ENCODE measurements at regions not wholly inside any gene's neighbourhood (a gene's known extent, or its start where the extent isn't known, plus 50 kb on each side); places are given as distances from the start of the nearest gene placed in this dataset.

- Histone ChIP-seq H3K9ac (ENCODE audit: low read length) (peak overlapping the region; percentile 41), H3K4me2 (ENCODE audit: low read length) (peak overlapping the region; percentile 59), H3K36me3 (ENCODE audit: insufficient read depth, low read length) (no peaks in the 10 kb centered on the region), H3K9me2 (ENCODE audit: low read depth, low read length) (no peaks in the 10 kb centered on the region), H3F3A (ENCODE audit: insufficient read depth, low read length) (no peaks in the 10 kb centered on the region), H3K79me2 (ENCODE audit: insufficient read depth, low read length) (no peaks in the 10 kb centered on the region), H4K20me1 (ENCODE audit: insufficient read depth, low read length) (no peaks in the 10 kb centered on the region), H3K4me1 (ENCODE audit: insufficient read depth, low read length, severe bottlenecking) (peaks cover 61% of the 10 kb centered on the region), H3K27ac (ENCODE audit: low read depth, low read length, poor library complexity, severe bottlenecking) (peak overlapping the region; percentile 88), H3K27me3 (ENCODE audit: insufficient read depth, low read length) (no peaks in the 10 kb centered on the region), H2AFZ (ENCODE audit: low read length) (peak overlapping the region; percentile 53), H3K9me3 (ENCODE audit: low read length) (no peaks in the 10 kb centered on the region), H3K4me3 (ENCODE audit: low read depth, low read length, poor library complexity, severe bottlenecking) (peak overlapping the region; percentile 38)
- TF ChIP-seq, protein P1, sequence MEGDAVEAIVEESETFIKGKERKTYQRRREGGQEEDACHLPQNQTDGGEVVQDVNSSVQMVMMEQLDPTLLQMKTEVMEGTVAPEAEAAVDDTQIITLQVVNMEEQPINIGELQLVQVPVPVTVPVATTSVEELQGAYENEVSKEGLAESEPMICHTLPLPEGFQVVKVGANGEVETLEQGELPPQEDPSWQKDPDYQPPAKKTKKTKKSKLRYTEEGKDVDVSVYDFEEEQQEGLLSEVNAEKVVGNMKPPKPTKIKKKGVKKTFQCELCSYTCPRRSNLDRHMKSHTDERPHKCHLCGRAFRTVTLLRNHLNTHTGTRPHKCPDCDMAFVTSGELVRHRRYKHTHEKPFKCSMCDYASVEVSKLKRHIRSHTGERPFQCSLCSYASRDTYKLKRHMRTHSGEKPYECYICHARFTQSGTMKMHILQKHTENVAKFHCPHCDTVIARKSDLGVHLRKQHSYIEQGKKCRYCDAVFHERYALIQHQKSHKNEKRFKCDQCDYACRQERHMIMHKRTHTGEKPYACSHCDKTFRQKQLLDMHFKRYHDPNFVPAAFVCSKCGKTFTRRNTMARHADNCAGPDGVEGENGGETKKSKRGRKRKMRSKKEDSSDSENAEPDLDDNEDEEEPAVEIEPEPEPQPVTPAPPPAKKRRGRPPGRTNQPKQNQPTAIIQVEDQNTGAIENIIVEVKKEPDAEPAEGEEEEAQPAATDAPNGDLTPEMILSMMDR (IDR thresholded peaks at IDR 0.05; ENCODE audit: low read length): no peak
- no peak for TF ChIP-seq EZH2 (IDR thresholded peaks at IDR 0.05; ENCODE audit: borderline replicate concordance, low read length)
Measured at GRCh38 chr3:181932039-181932438, 220.3 kb downstream of the SOX2 start.

GRCh38 chr3:181933052-181933618, 221.4 kb downstream of the SOX2 start:
- no peaks in the 10 kb centered on the region for H3K27me3 ChIP-seq (ENCODE audit: insufficient read depth, low read length)
- no peaks in the 10 kb centered on the region for H4K20me1 ChIP-seq (ENCODE audit: insufficient read depth, low read length)
- no peaks in the 10 kb centered on the region for H3F3A ChIP-seq (ENCODE audit: insufficient read depth, low read length)
- no peaks in the 10 kb centered on the region for H3K9me3 ChIP-seq (ENCODE audit: low read length)
- H3K79me2 ChIP-seq (ENCODE audit: insufficient read depth, low read length): no peaks in the 10 kb centered on the region
- H3K36me3 ChIP-seq (ENCODE audit: insufficient read depth, low read length): no peaks in the 10 kb centered on the region
- no peak for TF ChIP-seq EZH2 (IDR thresholded peaks at IDR 0.05; ENCODE audit: borderline replicate concordance, low read length)
- TF ChIP-seq, protein P1 (IDR thresholded peaks at IDR 0.05; ENCODE audit: low read length): no peak
- peak overlapping the region; percentile 59 for H3K4me2 ChIP-seq (ENCODE audit: low read length)
- no peak overlapping the region for H3K4me3 ChIP-seq (ENCODE audit: low read depth, low read length, poor library complexity, severe bottlenecking)
- H2AFZ ChIP-seq (ENCODE audit: low read length): no peak overlapping the region
- H3K9ac ChIP-seq (ENCODE audit: low read length): no peak overlapping the region; the same call in 1 of the 2 replicates
- H3K9me2 ChIP-seq (ENCODE audit: low read depth, low read length): no peaks in the 10 kb centered on the region
- H3K4me1 ChIP-seq (ENCODE audit: insufficient read depth, low read length, severe bottlenecking): peaks cover 71% of the 10 kb centered on the region
- H3K27ac ChIP-seq (ENCODE audit: low read depth, low read length, poor library complexity, severe bottlenecking): peak overlapping the region; percentile 88

DNA sequence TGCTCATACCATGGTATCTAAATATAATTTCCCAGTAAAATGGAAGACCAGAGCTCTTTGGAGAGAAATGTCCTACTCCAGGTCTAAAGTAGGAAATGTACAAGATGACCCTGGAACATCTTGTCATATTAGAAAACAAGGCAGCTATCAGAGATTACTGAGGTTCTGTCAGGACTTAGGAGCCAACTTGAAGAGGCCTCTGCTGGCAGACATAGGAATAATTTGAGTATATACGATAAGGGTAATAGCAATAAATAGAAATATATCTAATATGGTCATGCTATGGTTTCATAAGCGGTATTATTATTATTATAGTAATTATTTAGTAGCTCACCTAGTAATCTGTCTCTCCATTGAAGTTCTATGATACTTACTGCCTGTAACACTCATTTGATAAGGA, 224.2 kb downstream of the SOX2 start:
- no peak overlapping the region for H3K9ac ChIP-seq (ENCODE audit: low read length)
- no peak overlapping the region for H3K27ac ChIP-seq (ENCODE audit: low read depth, low read length, poor library complexity, severe bottlenecking)
- H3K4me3 ChIP-seq (ENCODE audit: low read depth, low read length, poor library complexity, severe bottlenecking): no peak overlapping the region
- no peaks in the 10 kb centered on the region for H3K9me2 ChIP-seq (ENCODE audit: low read depth, low read length)
- no peak for TF ChIP-seq EZH2 (IDR thresholded peaks at IDR 0.05; ENCODE audit: borderline replicate concordance, low read length)
- TF ChIP-seq, protein P1 (IDR thresholded peaks at IDR 0.05; ENCODE audit: low read length): peak; percentile 43
- H3K79me2 ChIP-seq (ENCODE audit: insufficient read depth, low read length): no peaks in the 10 kb centered on the region
- no peaks in the 10 kb centered on the region for H3K9me3 ChIP-seq (ENCODE audit: low read length)
- H3K4me1 ChIP-seq (ENCODE audit: insufficient read depth, low read length, severe bottlenecking): peaks cover 60% of the 10 kb centered on the region
- H3K4me2 ChIP-seq (ENCODE audit: low read length): no peak overlapping the region
- H3F3A ChIP-seq (ENCODE audit: insufficient read depth, low read length): no peaks in the 10 kb centered on the region
- H3K36me3 ChIP-seq (ENCODE audit: insufficient read depth, low read length): no peaks in the 10 kb centered on the region
- no peak overlapping the region for H2AFZ ChIP-seq (ENCODE audit: low read length)
- H3K27me3 ChIP-seq (ENCODE audit: insufficient read depth, low read length): no peaks in the 10 kb centered on the region
- H4K20me1 ChIP-seq (ENCODE audit: insufficient read depth, low read length): no peaks in the 10 kb centered on the region

Data from OCI-LY1 (cell line).